B cell (primary cell): ENCODE measurements at regions not wholly inside any gene's neighbourhood (a gene's known extent, or its start where the extent isn't known, plus 50 kb on each side); places are given as distances from the start of the nearest gene placed in this dataset.

Experiments used
- ATAC-seq: fragments of 200-7000 bp; cut with Tn5 transposase; one replicate; pipeline ENCODE4 v1.10.0; 2021; ENCODE audit warnings: low read depth, mild to moderate bottlenecking, moderate number of reproducible peaks, moderate library complexity
- CTCF ChIA-PET: fragments of 350-600 bp; sonication (Branson Sonifier 250); formaldehyde crosslinking; loops from one replicate; lab custom pipeline; 2021; ENCODE audit warnings: antibody characterized with exemption, inconsistent platforms; lab: Charles Lee
- POLR2A ChIA-PET: fragments of 350-600 bp; sonication (Branson Sonifier 250); formaldehyde crosslinking; loops from one replicate; lab custom pipeline; 2021; ENCODE audit warnings: antibody characterized with exemption; lab: Charles Lee
- DNase-seq: peaks from one replicate; pipeline ENCODE4 v3.0.0; 2013
- H2AFZ ChIP-seq: 2 replicates; pipeline ENCODE4 v1.6.1; 2012; ENCODE audit warnings: mild to moderate bottlenecking, low read depth, low read length; ENCODE audit not compliant: insufficient read depth, poor library complexity, severe bottlenecking
- H3K27ac ChIP-seq, 2 donors: 1 replicate in 1 of 2; 2 replicates in 1 of 2; pipeline ENCODE4 v1.5.1; 2012 to 2013; ENCODE audit warnings: low read length in 2 of 2, mild to moderate bottlenecking in 2 of 2, moderate library complexity in 1 of 2
- H3K27me3 ChIP-seq, 4 experiments: fragments of 200-600 bp in 1 of 4; sonication (generic) in 1 of 4; replicated peaks in 1 of 4; 1 replicate in 2 of 4; 2 replicates in 2 of 4; pipeline versions ENCODE4 v1.6.1 to v1.7.0; 2013 to 2016; ENCODE audit warnings: low read length in 3 of 4, mild to moderate bottlenecking in 2 of 4, mixed read lengths in 1 of 4, moderate library complexity in 1 of 4; ENCODE audit not compliant: insufficient read depth in 4 of 4, control insufficient read depth in 3 of 4; ENCODE audit errors: control extremely low read depth in 1 of 4
- H3K36me3 ChIP-seq, 2 experiments: replicated peaks in 1 of 2; 1 replicate in 1 of 2; 2 replicates in 1 of 2; pipeline versions ENCODE4 v1.6.1 to v1.7.1; 2013; ENCODE audit warnings: low read length in 1 of 2; ENCODE audit not compliant: insufficient read depth in 2 of 2, control insufficient read depth in 1 of 2; ENCODE audit errors: control extremely low read depth in 1 of 2, extremely low read depth in 1 of 2
- H3K4me1 ChIP-seq, 2 donors: fragments of 200-600 bp in 1 of 2; sonication (generic) in 1 of 2; 1 replicate in 1 of 2; 2 replicates in 1 of 2; pipeline versions ENCODE4 v1.5.1 to v1.6.1; 2013 to 2017; ENCODE audit warnings: low read length in 2 of 2; ENCODE audit not compliant: control insufficient read depth in 2 of 2, insufficient read depth in 2 of 2
- H3K4me2 ChIP-seq: replicated peaks from 2 replicates; pipeline ENCODE3; 2012; ENCODE audit warnings: mild to moderate bottlenecking, low read depth, low read length; ENCODE audit not compliant: poor library complexity, severe bottlenecking
- H3K4me3 ChIP-seq, 5 experiments: fragments of 200-600 bp in 1 of 5; sonication (generic) in 1 of 5; 1 replicate in 3 of 5; 2 replicates in 2 of 5; pipeline versions ENCODE4 v1.5.1 to v1.7.0; 2011 to 2016; ENCODE audit warnings: low read length in 4 of 5, mild to moderate bottlenecking in 4 of 5, low read depth in 2 of 5, control low read depth in 1 of 5, moderate library complexity in 1 of 5; ENCODE audit not compliant: insufficient read depth in 1 of 5; ENCODE audit errors: control extremely low read depth in 1 of 5, extremely low read depth in 1 of 5
- H3K79me2 ChIP-seq: fragments of 200-600 bp; sonication (generic); one replicate; pipeline ENCODE4 v1.6.0; 2016; ENCODE audit warnings: low read length; ENCODE audit not compliant: control insufficient read depth, insufficient read depth
- H3K9ac ChIP-seq: fragments of 200-600 bp; sonication (generic); 2 replicates; pipeline ENCODE4 v1.6.1; 2017; ENCODE audit warnings: mild to moderate bottlenecking, low read length, moderate library complexity
- H3K9me3 ChIP-seq, 3 donors: one replicate each; pipeline versions ENCODE4 v1.6.1 to v1.7.1; 2013; ENCODE audit warnings: low read length in 2 of 3; ENCODE audit not compliant: control insufficient read depth in 2 of 3, insufficient read depth in 1 of 3; ENCODE audit errors: control extremely low read depth in 1 of 3
- H4K20me1 ChIP-seq: 2 replicates; pipeline ENCODE4 v1.6.0; 2012; ENCODE audit warnings: mild to moderate bottlenecking, low read length; ENCODE audit not compliant: insufficient read depth, control insufficient read depth, poor library complexity, severe bottlenecking
- H3K27ac Mint-ChIP-seq: one replicate; pipeline ENCODE4 v1.8.0; 2021; ENCODE audit warnings: mixed read lengths
- H3K27me3 Mint-ChIP-seq: one replicate; pipeline ENCODE4 v1.8.0; 2021; ENCODE audit warnings: mixed read lengths
- H3K4me1 Mint-ChIP-seq: one replicate; pipeline ENCODE4 v1.8.0; 2021; ENCODE audit warnings: mixed read lengths
- H3K4me3 Mint-ChIP-seq: one replicate; pipeline ENCODE4 v1.8.0; 2021; ENCODE audit warnings: mixed read lengths
- H3K9me3 Mint-ChIP-seq: one replicate; pipeline ENCODE4 v1.8.0; 2022; ENCODE audit warnings: mixed read lengths; ENCODE audit not compliant: insufficient read depth
- EZH2 ChIP-seq: IDR thresholded peaks from 2 replicates; pipeline ENCODE4 v1.6.1; 2012; ENCODE audit warnings: borderline replicate concordance, low read depth, mild to moderate bottlenecking, moderate library complexity, low read length; ENCODE audit not compliant: insufficient read depth, poor library complexity, severe bottlenecking
- WGBS: methylation state at CpG from one replicate; pipeline ENCODE4 v1.1.5; 2013; ENCODE audit warnings: missing lambda C conversion rate; ENCODE audit not compliant: insufficient coverage; 5-methylcytosine and 5-hydroxymethylcytosine counted together
- intact Hi-C: fragments of 100-400 bp; cut with micrococcal nuclease; formaldehyde crosslinking; loops from one replicate; pipeline ENCODE4 v1.10.0; 2022
- TF ChIP-seq, protein P1 (sequence below): fragments of 200-600 bp; IDR thresholded peaks from one replicate; pipeline ENCODE4 v1.8.0; 2022; ENCODE audit warnings: antibody characterized with exemption, mild to moderate bottlenecking

DNA sequence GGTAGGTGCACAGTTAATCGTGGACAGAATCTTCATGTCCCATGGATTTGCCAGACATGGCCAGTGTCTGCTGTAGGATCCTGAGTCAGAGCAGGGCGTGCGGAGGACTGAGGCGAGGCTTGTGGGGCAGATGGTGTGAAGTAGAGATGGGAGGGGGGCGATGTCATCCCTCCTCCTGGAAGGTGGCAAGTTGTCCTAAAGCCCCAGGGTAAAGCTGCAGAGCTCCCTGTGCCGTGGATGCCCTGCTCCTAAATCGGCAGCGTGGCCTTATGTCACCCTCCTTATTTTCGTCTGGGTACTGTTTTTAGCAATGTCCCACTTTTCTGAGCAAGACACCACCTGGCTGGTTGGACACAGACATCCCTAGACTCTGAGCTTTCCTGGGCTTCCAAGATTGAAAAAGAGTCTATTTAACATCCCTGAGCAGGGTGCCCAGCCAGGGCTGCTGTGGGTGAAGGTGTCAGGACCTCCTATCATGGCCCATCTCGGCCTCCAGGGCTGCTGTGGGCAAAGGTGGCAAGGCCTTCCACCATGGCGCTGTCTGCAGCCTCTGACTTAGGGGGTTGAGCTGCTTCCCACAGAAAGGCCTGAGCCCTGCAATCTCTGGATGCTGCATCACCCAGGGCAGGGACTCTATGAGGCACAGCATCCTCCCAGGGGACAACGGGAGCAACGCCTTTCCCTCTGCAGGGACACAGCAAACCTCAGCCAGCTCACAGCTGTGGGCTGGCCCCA lies 145.4 kb downstream of the TTLL2 start:
- Mint-ChIP-seq H3K4me1 (no peaks in the 10 kb centered on the region), H3K4me3 (no peak overlapping the region), H3K27ac (no peak overlapping the region), H3K27me3 (peaks cover 7% of the 10 kb centered on the region), H3K9me3 (no peaks in the 10 kb centered on the region)
- H3K4me1 ChIP-seq = no peaks in the 10 kb centered on the region
- no peak overlapping the region for H2AFZ ChIP-seq
- 86% methylated on average over 12 of the region's 13 CpGs for WGBS
- no peaks in the 10 kb centered on the region for H3K9me3 ChIP-seq
- ChIA-PET CTCF (no interaction called here), POLR2A (no interaction called here)
- TF ChIP-seq, protein P1, sequence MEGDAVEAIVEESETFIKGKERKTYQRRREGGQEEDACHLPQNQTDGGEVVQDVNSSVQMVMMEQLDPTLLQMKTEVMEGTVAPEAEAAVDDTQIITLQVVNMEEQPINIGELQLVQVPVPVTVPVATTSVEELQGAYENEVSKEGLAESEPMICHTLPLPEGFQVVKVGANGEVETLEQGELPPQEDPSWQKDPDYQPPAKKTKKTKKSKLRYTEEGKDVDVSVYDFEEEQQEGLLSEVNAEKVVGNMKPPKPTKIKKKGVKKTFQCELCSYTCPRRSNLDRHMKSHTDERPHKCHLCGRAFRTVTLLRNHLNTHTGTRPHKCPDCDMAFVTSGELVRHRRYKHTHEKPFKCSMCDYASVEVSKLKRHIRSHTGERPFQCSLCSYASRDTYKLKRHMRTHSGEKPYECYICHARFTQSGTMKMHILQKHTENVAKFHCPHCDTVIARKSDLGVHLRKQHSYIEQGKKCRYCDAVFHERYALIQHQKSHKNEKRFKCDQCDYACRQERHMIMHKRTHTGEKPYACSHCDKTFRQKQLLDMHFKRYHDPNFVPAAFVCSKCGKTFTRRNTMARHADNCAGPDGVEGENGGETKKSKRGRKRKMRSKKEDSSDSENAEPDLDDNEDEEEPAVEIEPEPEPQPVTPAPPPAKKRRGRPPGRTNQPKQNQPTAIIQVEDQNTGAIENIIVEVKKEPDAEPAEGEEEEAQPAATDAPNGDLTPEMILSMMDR = no peak
- no peak for TF ChIP-seq EZH2
- no peaks in the 10 kb centered on the region for H3K79me2 ChIP-seq
- no peak for DNase-seq
- no peak for ATAC-seq
- no peak overlapping the region for H3K9ac ChIP-seq
- intact Hi-C loops = no loop called here
- H3K4me3 ChIP-seq = no peak overlapping the region
- H3K4me2 ChIP-seq = no peak overlapping the region
- H3K27me3 ChIP-seq = no peaks in the 10 kb centered on the region
- no peaks in the 10 kb centered on the region for H4K20me1 ChIP-seq
- no peaks in the 10 kb centered on the region for H3K36me3 ChIP-seq
- no peak overlapping the region for H3K27ac ChIP-seq

DNA sequence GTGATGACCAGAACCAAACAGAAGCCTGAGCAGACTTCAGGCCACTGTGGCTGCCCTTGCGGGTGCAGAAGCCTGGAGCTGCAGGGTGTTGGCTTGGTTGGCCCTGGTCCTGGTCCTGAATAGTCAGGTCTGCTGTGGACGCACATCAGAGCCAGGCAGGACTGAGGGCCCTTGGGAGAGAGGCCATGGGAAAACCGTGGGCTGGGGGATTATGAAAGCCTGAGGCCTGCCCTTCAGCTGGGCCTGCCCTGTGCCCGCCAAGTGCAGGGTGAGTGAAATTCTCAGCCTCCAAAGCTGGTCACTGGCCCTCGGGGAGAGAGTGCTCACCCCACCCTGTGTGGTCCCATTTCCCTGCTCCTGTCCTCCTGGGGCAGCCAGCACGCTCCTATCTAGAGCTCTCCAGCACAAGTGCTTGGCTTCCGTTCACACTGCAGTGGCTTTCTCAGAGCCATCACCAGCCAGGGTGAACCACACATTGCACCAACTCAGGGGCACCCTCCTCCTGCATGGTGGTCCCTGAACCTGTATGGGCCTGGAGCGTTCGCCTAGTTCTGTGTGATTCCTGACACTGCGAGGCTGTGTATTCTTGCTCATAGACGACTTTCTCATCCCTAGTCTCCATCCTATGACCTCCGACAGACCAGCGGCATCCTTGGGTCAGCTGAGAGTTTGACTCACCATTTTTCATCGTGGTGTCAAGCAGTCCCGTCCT lies 146.1 kb downstream of the TTLL2 start:
- DNase-seq (no peak), ATAC-seq (no peak)
- POLR2A ChIA-PET = no interaction called here
- Histone ChIP-seq H3K9me3 (no peaks in the 10 kb centered on the region), H4K20me1 (no peaks in the 10 kb centered on the region), H3K36me3 (no peaks in the 10 kb centered on the region), H3K4me3 (no peak overlapping the region), H3K4me1 (no peaks in the 10 kb centered on the region), H3K9ac (no peak overlapping the region), H3K4me2 (no peak overlapping the region), H3K79me2 (no peaks in the 10 kb centered on the region), H2AFZ (no peak overlapping the region), H3K27ac (no peak overlapping the region), H3K27me3 (no peaks in the 10 kb centered on the region)
- Mint-ChIP-seq H3K27ac (no peak overlapping the region), H3K27me3 (peaks cover 7% of the 10 kb centered on the region), H3K4me1 (no peaks in the 10 kb centered on the region), H3K9me3 (no peaks in the 10 kb centered on the region), H3K4me3 (no peak overlapping the region)
- intact Hi-C loops = no loop called here
- TF ChIP-seq, protein P1 = no peak
- no peak for TF ChIP-seq EZH2
- WGBS = 88% methylated on average over 15 of the region's 15 CpGs
- CTCF ChIA-PET = no interaction called here
